Limb (tissue), 2 donors: ENCODE measurements at regions not wholly inside any gene's neighbourhood (a gene's known extent, or its start where the extent isn't known, plus 50 kb on each side); places are given as distances from the start of the nearest gene placed in this dataset.
A peak's percentile ranks its signal among the peaks of the same experiment; 100 is the strongest.

Source experiments
- DNase-seq, 2 donors: peaks; one replicate each; pipeline ENCODE4 v3.0.0-alpha.2; 2016; ENCODE audit errors: extremely low spot score in 2 of 2

DNA sequence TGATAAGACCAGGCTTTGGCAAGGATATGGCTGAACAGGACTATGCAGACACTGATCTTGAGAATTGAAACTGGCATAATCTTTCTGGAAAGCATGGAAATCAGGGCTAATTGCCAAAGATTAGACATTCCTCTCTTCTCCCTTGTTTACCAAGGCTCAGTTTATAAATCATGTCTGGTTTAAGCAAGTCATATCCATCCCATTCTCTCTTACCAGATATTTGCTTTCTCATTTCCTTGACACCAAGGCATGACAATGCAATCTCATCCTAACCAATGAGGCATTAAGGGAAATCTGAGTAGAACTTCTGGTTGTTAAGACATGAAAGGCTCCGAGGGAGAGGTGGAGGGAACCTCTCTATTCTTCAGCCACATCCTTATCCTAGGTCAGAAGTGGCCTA, 110.3 kb upstream of the CEP85L start:
- DNase-seq: no peak

DNA sequence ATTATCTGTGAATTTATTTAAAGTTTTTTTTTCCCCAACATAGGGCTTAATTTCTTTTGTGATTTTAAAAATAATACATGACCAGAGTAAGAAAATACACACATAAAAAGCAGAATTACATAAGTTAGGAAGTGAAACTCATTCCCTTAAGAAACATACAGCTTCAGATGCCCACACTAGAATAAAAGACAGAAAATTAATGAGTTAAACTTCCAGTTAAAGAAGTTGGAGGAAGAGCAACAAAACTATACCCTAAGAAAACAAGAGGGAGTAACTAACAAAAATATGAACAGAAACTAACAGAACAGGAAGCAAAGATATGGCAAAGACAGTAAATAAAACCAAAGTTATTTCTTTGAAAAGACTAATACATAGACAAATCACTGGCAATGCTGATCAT, 107.6 kb upstream of the CEP85L start:
- DNase-seq: no peak

DNA sequence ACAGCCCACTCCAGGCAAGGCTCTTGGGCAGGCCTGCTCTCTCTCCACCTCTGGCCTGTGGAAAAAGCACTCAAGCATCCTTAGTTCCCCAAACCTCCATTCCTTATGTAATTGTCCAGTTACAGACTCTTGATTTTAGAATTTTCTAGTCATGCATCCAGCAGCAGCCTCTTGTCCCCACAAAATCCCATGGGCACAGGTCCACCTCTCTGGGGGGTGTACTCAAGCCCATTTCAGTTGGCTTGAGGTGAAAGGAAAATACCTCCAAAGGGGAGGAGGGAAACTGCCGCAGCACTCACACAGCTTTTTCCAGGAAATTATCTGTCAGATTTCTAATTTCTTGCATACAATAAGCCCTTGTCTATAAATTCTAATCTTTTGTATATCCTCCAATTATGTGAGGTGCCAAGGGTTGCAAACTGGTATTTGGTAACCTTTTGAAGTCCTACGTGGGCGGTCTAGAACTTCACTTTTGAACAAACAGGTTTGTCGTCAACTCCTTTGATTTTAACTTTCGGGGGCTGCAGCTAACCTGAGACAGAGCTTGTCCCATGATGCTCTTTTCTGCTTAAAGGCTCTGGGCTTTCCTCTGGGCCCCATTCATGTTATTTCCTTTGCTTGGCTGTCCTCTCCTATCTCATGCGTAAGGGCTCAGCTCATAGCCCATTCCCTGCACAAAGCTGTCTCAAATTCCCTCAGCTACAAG, 104.7 kb upstream of the CEP85L start:
- DNase-seq: no peak

DNA sequence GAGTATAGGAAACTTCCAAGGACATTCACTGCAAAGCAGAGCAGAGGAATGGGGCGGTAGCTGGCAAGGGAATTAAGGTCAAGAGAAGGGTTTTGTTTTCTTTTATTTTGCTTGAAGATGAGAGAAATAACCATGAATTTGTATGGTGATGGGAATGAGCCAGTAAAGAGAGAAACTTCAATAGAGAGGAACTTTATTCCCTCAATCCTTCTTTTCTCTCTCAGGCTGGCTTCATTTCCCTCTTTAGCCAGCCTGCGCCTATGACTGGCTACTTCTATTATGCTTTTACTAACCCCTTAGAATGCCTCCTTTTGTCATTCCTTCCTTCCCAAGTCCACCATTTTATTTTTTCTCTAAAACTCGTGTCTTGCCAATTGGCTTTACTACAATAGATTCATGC, 101.4 kb upstream of the CEP85L start:
- no peak for DNase-seq

DNA sequence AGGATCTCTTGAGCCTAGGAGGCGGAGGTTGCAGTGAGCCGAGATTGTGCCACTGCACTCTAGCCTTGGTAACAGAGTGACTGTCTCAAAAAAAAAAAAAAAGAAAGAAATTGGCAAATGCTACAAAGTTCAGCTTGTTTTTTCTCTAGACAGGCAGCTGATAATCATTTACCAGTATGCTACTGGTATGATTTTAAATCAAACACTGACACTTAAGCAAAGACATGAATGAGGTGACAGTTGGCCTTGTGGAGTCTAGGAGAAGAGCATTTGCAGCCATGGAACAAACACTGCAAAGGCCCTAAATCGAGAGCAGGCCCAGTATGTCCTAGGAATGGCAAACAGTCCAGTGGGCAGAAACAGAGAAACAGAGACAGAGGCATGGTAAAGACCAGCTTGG, 99.7 kb upstream of the CEP85L start:
- DNase-seq: no peak

DNA sequence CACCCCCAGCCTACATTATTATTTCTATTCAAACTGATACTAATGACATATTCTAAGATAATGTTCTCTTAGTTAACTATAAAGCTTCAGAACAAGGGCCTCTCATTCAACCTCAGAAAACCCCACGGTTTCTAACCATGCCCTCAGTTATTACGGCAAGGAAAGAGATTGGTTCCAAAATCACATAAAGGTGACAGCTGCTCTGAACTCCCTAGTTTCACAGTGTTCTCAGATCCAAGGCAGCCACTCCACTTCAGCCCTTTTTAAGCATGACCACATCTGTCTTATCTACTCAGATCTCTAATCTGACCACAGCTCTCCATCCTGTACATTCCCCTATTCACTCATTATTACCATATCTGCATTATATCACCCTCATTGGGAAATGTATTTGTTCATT, 98.8 kb upstream of the CEP85L start:
- DNase-seq: no peak

DNA sequence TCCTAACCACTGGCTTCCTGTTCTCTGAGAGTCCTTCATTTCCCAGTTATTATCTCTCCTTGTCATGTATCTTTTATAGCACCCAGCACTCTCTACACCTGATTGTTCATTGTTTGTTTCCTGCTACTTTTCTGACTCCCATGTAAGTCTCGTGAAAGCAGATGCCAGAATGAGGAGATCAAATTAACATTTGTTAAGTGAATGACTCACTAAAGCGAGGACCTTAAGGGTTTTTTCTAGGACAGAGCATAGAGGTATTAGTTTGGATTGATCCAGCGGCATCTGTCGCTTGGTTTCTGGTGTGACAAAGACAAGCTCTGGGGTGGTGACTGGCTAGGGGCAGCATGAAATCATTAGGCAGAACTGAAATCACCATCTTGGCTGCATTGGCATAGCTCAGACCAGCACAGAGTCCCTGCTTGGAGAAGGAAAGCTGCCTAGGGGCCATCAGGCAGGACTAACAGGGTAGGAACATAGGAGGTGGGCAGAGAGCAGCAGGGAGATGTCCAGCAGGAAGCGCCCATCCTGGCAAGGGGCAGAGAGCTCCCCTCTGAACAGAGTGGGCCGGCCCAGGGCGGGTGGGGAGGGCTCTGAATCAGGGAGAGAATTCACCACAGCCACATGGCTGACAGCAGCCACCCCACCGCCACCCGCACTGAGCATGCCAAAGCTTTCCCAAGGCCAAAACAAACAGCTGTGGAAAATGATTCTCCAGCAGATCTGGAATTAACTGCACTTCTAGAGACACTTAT, 97.1 kb upstream of the CEP85L start:
- peak; percentile 51 to 59 for DNase-seq

DNA sequence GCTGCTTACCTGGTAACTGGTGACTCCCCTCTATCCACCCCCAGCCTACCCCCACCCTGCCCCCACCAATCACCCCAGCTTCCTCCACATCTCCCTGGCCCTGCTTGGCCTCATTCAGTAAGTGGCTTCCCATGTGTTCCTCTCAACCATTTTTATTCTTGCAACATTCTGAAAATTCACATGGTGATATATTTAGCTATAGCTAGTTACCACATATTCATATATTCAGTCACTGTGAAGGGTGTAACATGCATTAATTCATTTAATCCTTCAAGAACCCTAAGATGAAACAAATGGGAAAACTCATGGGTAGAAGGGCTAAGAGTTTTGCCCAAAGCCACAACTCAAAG, 95.4 kb upstream of the CEP85L start:
- no peak for DNase-seq

DNA sequence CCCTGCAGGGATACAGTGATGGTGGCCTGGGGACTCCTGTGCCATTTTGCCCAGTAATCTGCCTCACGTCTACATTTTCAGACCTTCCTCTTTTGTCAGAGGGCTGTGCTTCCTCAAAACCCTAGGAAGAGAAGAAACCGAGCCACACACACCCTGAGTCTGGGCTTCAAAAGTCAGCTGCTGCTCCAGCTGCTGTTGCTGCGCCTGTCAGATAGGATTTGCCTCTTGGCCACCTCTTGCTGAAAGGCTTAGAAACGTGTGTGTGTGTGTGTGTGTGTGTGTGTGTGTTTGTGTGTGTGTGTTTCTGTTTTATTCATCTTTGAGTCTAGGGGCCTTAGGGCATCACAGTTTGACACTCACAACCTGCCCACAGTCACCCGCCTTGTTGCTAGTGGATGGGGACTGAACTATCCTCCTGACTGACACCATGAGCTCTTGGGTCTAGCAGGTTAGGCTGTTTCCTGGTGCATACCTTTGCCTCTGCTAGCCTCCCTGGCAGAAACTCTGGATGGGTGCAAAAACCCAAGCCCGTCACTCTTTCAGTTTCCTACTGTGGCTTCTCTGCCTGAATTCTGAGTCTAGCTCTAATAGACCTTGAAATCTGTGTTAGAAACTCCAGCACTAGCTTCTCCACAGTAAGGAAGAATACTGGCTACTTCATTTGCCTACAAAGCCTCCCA, 94.9 kb upstream of the CEP85L start:
- peak; percentile 51 to 66 for DNase-seq

DNA sequence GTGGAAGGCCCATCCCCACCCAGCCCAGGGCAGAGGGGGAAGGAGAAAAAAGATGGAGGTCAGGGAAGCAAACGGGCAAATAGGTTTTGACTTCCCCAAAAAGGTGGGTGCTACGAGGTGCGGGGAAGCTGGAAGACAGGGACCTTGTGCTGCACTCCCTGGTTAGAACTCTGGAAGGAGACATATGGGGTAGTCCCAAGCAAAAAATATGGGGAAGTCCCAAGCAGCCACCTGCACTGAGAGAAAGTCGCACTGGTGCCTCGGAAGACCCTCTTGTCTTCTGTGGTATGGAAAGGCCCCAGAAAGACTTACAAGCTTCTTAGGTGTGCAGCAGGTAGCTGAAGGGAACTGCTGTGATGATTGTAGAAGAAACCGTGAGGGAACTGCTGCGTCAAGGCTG, 93.8 kb upstream of the CEP85L start:
- DNase-seq: no peak

DNA sequence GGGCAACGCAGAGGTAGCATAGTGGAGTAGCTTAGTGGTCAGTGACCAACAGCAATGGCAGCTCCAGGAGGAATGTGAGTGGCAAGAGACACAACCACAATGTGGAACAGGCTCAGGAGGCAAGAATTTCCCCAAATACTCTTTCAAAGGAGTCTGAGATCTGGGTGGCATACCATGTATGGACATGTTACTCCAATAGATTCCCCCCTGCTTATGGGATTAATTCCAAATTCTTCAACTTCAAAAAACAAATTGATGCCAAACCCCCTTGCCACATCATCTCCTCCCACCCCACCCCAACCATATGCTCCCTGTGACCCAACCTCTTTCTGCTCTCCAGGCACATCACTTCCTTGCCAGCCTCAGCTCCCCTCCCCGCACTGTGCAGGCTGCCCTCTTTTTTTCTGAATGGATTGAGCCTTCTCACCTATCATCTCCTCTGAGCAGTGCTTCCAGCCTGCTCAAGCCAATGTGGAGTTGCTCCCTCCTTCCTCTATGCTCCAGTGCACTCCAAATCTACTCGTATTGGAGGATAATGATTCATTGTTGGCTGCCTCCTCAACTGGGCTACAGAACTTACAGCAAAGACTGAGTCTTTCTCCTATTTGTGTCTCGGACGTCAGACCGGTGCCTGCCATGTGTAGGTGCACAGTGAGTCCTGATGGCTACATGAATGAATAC, 93.0 kb upstream of the CEP85L start:
- no peak for DNase-seq

DNA sequence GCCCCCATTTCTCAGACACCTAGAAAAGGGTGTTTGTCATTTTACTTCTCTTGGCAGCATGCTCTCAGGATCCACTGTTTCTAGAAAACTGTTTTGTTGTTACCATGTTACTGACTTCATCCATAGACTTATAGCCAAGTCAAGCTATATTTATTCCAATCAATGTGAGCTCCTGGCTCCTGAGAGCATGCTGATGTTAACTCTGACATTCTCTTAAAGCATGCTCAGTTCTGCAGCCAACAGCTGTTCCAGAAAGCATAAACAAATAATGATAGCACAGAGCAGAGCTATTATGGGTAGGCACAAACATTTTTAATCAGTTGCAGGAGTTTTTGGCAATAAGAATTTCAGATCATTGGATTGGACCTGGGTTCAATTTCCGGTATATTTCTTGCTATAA, 92.4 kb upstream of the CEP85L start:
- DNase-seq: peak in 1 of 2 donors; percentile 66

DNA sequence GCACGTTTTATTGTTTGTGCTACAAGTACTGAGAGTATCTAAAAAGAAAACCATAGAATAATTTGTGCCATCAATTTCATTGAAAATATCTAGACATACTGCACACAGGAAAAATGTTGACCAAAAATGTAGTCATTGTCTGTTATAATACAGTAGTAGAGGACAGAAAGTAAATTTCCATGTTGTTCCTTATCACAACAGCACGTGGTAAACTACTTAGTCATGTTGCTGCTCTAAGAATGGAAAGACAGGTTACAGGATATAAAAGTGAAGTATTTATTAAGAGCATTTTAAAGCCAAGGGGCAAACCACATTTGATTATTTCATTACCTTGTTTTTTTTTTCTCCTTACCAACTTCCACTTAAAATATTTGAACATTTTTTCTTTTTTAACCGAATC, 89.0 kb upstream of the CEP85L start:
- no peak for DNase-seq

DNA sequence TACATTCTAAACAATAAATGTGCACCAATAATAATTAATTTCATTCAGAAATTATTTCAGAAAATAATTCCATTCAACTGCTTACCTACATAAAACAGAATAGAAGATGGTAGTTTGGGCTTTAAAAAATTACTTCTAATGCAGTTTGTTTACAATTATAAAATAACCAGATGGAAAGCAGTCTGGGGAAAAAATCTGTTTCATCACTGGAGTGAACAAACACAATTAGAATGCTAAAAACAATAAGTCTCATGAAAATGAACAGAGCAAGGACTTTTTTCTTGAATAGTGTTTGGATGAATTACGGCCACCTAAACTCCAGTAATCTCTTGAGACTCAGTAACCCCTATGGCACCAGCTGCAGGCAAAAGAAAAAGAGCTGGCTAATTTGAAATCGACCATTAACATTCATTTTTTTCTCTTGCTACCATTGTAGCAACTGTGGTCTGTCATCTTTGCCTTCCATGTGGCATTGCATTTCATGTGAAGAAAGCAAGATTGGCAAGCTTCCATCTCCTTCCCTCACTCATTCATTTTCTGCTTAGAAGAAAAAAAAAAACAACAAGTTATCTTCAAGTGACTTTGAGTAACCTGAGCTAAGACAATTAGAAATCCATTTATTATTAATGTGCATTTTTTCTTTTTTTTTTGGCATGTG, 88.4 kb upstream of the CEP85L start:
- DNase-seq: peak in 1 of 2 donors; percentile 28

DNA sequence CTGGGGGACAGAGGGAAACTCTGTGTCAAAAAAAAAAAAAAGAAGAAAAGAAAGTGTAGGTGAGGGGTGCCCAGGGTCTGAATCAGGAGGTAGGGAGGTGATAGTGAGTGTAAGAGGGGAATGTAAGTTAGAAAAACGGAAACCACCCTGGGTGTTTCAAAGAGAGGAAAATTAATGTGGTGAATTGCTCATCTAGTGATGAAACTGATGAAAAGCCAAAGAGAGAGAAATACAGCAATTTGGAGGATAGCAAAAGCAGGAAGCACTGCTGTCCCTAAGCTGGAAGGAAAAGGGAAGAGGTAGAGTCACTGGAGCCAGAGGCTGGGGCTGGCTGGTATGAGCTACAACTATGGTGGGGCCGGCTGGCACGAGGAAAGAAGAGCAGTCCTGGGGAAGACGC, 85.0 kb upstream of the CEP85L start:
- DNase-seq: no peak

DNA sequence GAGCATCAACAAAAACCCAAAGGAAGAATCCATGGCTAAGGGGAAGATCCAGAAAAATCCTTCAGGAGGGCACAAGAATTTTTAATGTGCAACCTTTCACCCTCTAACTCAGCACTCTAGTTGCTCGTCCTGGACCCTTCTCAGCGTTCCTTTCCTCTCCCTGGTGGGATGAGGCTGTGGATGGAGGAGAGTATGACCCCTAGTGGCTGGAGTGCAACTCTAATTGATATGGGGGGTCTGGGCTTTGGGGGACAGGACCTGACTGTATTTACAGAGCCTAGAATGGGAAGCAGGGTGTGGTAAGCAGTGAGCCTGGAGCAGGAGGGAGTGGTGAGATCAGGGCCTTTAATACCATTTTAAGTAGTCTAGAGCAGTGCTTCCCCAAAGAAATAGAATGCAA, 83.9 kb upstream of the CEP85L start:
- no peak for DNase-seq

DNA sequence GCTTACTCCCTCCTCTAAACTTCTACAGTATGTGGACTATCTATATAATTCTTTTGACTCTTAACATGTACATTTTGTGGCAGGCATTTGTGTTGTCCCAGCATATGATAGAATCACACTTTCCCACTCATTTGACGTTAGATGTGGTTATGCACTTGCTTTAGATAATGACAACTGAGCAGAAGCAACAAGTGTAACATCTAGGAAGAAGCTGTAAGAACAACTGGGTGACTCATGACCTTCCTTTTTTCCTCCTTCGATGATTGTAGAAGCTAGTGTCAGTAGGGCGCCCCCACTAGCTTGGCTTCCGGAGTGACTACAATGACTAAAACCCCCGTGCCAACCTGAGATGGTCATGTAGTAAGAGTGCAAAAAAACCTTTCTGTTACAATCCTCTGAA, 74.6 kb upstream of the CEP85L start:
- no peak for DNase-seq

DNA sequence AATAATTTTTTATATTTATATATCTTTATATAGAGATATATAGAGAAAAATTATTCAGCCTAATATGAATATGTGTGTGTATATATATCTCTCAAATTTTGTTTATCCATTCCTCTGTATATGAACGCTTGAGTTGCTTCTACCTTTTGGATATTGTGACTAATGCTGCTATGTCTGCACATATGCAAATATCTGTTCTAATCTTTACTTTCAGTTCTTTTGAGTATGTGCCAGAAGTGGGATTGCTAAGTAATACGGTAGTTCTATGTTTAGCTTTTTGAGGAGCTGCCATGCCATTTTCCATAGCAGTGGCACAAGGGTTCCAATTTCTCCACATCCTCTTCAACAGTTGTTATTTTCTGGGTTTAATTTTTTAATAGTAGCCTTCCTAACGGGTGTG, 72.8 kb upstream of the CEP85L start:
- DNase-seq: no peak

DNA sequence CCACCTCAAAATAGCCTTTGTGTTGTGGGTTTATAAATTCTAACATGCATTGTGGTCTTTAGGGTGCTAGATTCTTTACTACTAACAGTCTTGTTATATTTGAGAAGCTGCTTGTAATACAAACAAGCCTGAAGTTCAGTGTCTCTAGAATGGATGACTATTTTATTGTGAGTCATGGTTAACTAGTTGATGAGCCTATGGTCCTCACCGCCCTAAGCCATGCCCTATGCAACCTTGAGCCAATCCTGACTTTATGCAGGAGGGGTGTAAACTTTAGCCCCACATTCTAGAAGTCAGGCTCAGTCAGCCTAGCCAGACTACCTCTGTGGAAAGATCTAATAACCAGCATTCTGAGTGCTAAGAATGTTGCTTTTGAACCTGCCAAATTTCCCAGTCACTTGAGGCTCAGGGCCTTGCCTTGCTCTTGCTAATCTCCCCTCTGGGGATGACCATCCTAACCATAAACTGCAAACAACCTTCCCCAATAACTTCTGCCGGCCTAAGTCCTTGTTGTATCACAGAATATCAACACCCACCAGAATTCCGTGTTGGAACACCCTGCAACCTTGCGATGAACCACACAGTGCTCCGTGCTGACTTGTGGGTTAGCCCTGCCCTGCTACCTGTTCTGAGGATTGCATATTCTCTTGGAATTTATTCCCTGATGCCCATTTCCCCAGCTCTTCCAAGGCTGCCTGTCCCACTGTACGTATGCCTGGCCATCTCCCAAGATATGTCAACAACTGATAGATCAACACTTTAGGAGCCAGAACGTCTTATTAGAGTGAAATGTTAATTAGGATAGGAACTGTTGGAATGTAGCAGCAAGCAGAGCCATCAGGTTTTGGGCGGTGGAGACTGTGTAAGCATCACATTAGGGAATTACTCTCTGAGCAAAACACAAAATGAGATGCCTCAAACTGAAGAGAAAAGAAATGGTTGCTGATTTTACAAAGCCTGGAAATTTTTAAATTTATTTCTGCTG, 71.7 kb upstream of the CEP85L start:
- DNase-seq: no peak

DNA sequence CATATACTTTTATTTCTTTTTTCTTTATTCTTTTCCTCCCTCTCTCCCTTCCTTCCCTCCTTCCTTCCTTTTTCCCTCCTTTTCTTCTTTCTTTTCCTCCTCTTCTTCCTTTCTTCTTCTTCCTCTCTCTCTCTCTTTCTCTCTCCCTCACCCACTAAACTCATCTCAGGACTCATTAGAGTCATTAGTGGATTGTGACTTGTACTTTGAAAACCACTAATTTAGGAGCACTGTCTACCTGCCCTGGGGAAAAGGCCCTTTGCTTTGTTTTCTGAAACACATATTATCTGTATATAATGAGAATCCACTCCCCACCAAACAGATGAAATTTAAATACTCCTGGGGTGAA, 68.7 kb upstream of the CEP85L start:
- DNase-seq: no peak
